Right lobe of liver (tissue), 6 donors: ENCODE measurements at regions not wholly inside any gene's neighbourhood (a gene's known extent, or its start where the extent isn't known, plus 50 kb on each side); places are given as distances from the start of the nearest gene placed in this dataset.
"Not testable (repeated sequence)": the region's sequence is repeated elsewhere in the genome, so short reads cannot be mapped to it uniquely, and the experiment has no call there.

Experiments
- ATAC-seq, 4 donors: fragments of 200-7000 bp; cut with Tn5 transposase; one replicate each; pipeline ENCODE4 v1.9.1; 2020; ENCODE audit warnings: mild to moderate bottlenecking in 4 of 4, moderate library complexity in 4 of 4
- DNase-seq, 3 donors: peaks; one replicate each; pipeline ENCODE4 v3.0.0-alpha.2; 2020
- H3K27ac ChIP-seq, 3 donors: fragments of 200-600 bp; one replicate each; pipeline ENCODE4 v1.8.0; 2022
- H3K27me3 ChIP-seq, 2 donors: fragments of 200-600 bp; one replicate each; pipeline ENCODE4 v1.8.0; 2022
- H3K36me3 ChIP-seq, 4 donors: fragments of 200-600 bp; sonication (generic) in 1 of 4; one replicate each; pipeline versions ENCODE4 v1.5.1 to v1.8.0; 2017 to 2022; ENCODE audit warnings: control low read depth in 1 of 4
- H3K4me1 ChIP-seq, 4 donors: fragments of 200-600 bp; sonication (generic) in 1 of 4; one replicate each; pipeline versions ENCODE4 v1.5.1 to v1.8.0; 2017 to 2022; ENCODE audit warnings: control low read depth in 1 of 4
- H3K4me3 ChIP-seq, 3 donors: fragments of 200-600 bp; one replicate each; pipeline ENCODE4 v1.8.0; 2022
- H3K9me3 ChIP-seq, 4 donors: fragments of 200-600 bp; sonication (generic) in 1 of 4; one replicate each; pipeline versions ENCODE4 v1.5.1 to v1.8.0; 2017 to 2022; ENCODE audit warnings: control low read depth in 1 of 4
- CTCF ChIP-seq, 4 donors: fragments of 200-600 bp in 3 of 4; fragments of 450-650 bp in 1 of 4; IDR thresholded peaks; one replicate each; pipeline versions ENCODE4 v1.5.1 to v1.8.0; 2016 to 2022; ENCODE audit warnings: antibody characterized with exemption in 4 of 4, mild to moderate bottlenecking in 2 of 4
- POLR2A ChIP-seq: fragments of 450-650 bp; IDR thresholded peaks from one replicate; pipeline ENCODE4 v1.6.1; 2017; ENCODE audit warnings: antibody characterized with exemption, mild to moderate bottlenecking
- WGBS: methylation state at CpG from one replicate; pipeline ENCODE4 v1.1.6; 2018; ENCODE audit warnings: low coverage, low lambda C conversion rate; ENCODE audit not compliant: insufficient coverage; ENCODE audit errors: missing lambda C conversion rate; 5-methylcytosine and 5-hydroxymethylcytosine counted together
- intact Hi-C, 2 donors: fragments of 100-400 bp; cut with DNase I; formaldehyde crosslinking; loops; one replicate each; pipeline versions ENCODE4 v1.11.2 to v1.14.1; 2022
- donor health status: DM: no; HTN: yes; CAD: no.
- donor health status: DM: no; HTN: no; CAD: no.
- donor health status: DM: no; HTN: no; CAD: no.
- donor health status: DM: no; HTN: yes; CAD: no.
- donor health status: DM: no; HTN: yes; CAD: no.

- ATAC-seq (no peak), DNase-seq (peak in 2 of 3 donors; percentile 9 to 32)
- TF ChIP-seq CTCF (IDR thresholded peaks at IDR 0.05) (no peak), POLR2A (no peak)
- no CpG with 5 or more reads among the region's 11 CpGs for WGBS
- H3K4me3 ChIP-seq: no peak overlapping the region
- H3K27ac ChIP-seq: no peak overlapping the region
- no peaks in the 10 kb centered on the region for H3K4me1 ChIP-seq
- no peaks in the 10 kb centered on the region for H3K9me3 ChIP-seq
- H3K36me3 ChIP-seq: no peaks in the 10 kb centered on the region
- intact Hi-C loops: no loop called here
- H3K27me3 ChIP-seq: no peaks in the 10 kb centered on the region
Measured at GRCh38 chr7:67661-68395, 124.5 kb upstream of the FAM20C start.

- intact Hi-C loops: no loop called here
- no peak for TF ChIP-seq POLR2A
- Histone ChIP-seq H3K9me3 (no peaks in the 10 kb centered on the region), H3K4me3 (no peak overlapping the region), H3K27me3 (no peaks in the 10 kb centered on the region), H3K36me3 (no peaks in the 10 kb centered on the region), H3K27ac (no peak overlapping the region), H3K4me1 (no peaks in the 10 kb centered on the region)
- DNase-seq: peak in 2 of 3 donors; percentile 11 to 28
- WGBS: 90% methylated on average over 7 of the region's 17 CpGs
- ATAC-seq: no peak
Measured at GRCh38 chr7:68629-69028, 123.7 kb upstream of the FAM20C start.

GRCh38 chr7:69052-69451 is 123.3 kb upstream of the FAM20C start:
- H3K27me3 ChIP-seq, H3K4me1 ChIP-seq, H3K9me3 ChIP-seq, H3K4me3 ChIP-seq, DNase-seq, H3K27ac ChIP-seq, intact Hi-C loops, ATAC-seq, H3K36me3 ChIP-seq: not testable (repeated sequence)
- WGBS: no CpG with 5 or more reads among the region's 4 CpGs

- H3K4me3 ChIP-seq, DNase-seq, intact Hi-C loops, H3K36me3 ChIP-seq, H3K4me1 ChIP-seq, H3K9me3 ChIP-seq, H3K27ac ChIP-seq, H3K27me3 ChIP-seq: not testable (repeated sequence)
- ATAC-seq: peak in 1 of 4 donors; percentile 51
- 60% methylated on average over 4 of the region's 11 CpGs for WGBS
Measured at GRCh38 chr7:69499-70123, 122.8 kb upstream of the FAM20C start.

- ATAC-seq, H3K9me3 ChIP-seq, H3K4me1 ChIP-seq, H3K27me3 ChIP-seq, H3K36me3 ChIP-seq, H3K27ac ChIP-seq, intact Hi-C loops, H3K4me3 ChIP-seq, DNase-seq: not testable (repeated sequence)
- 39% methylated on average over 2 of the region's 4 CpGs for WGBS
Measured at GRCh38 chr7:70207-70606, 122.2 kb upstream of the FAM20C start.

- H3K27ac ChIP-seq, H3K4me1 ChIP-seq, H3K4me3 ChIP-seq, H3K27me3 ChIP-seq, H3K36me3 ChIP-seq, H3K9me3 ChIP-seq, intact Hi-C loops, ATAC-seq: not testable (repeated sequence)
- WGBS: 64% methylated on average over 5 of the region's 7 CpGs
- peak in 2 of 3 donors; percentile 6 to 11 for DNase-seq
Measured at GRCh38 chr7:70989-71388, 121.4 kb upstream of the FAM20C start.

GRCh38 chr7:72266-73057 is 119.9 kb upstream of the FAM20C start:
- DNase-seq: peak in 1 of 3 donors; percentile 26
- H3K27ac ChIP-seq, intact Hi-C loops, ATAC-seq, H3K4me1 ChIP-seq, H3K36me3 ChIP-seq, H3K4me3 ChIP-seq, H3K27me3 ChIP-seq, H3K9me3 ChIP-seq: not testable (repeated sequence)
- 50% methylated on average over 1 of the region's 17 CpGs for WGBS

- DNase-seq, H3K27ac ChIP-seq, H3K4me1 ChIP-seq, H3K4me3 ChIP-seq, H3K27me3 ChIP-seq, H3K36me3 ChIP-seq, H3K9me3 ChIP-seq, intact Hi-C loops: not testable (repeated sequence)
- no CpG with 5 or more reads among the region's 5 CpGs for WGBS
- ATAC-seq: peak in 1 of 4 donors; percentile 12
Measured at GRCh38 chr7:73058-73331, 119.4 kb upstream of the FAM20C start.

GRCh38 chr7:74008-74540 is 118.3 kb upstream of the FAM20C start:
- H3K27ac ChIP-seq, ATAC-seq, H3K4me3 ChIP-seq, H3K27me3 ChIP-seq, H3K36me3 ChIP-seq, intact Hi-C loops, H3K4me1 ChIP-seq, H3K9me3 ChIP-seq: not testable (repeated sequence)
- DNase-seq: peak in 1 of 3 donors; percentile 14
- WGBS: 5% methylated on average over 1 of the region's 4 CpGs

GRCh38 chr7:75511-75910 is 116.9 kb upstream of the FAM20C start:
- WGBS: 70% methylated on average over 12 of the region's 13 CpGs
- H3K4me3 ChIP-seq, H3K27ac ChIP-seq, H3K9me3 ChIP-seq, intact Hi-C loops, H3K36me3 ChIP-seq, DNase-seq, H3K27me3 ChIP-seq, ATAC-seq, H3K4me1 ChIP-seq: not testable (repeated sequence)
